ENCODE measurements at regions not wholly inside any gene's neighbourhood (a gene's known extent, or its start where the extent isn't known, plus 50 kb on each side); places are given as distances from the start of the nearest gene placed in this dataset.

DNA sequence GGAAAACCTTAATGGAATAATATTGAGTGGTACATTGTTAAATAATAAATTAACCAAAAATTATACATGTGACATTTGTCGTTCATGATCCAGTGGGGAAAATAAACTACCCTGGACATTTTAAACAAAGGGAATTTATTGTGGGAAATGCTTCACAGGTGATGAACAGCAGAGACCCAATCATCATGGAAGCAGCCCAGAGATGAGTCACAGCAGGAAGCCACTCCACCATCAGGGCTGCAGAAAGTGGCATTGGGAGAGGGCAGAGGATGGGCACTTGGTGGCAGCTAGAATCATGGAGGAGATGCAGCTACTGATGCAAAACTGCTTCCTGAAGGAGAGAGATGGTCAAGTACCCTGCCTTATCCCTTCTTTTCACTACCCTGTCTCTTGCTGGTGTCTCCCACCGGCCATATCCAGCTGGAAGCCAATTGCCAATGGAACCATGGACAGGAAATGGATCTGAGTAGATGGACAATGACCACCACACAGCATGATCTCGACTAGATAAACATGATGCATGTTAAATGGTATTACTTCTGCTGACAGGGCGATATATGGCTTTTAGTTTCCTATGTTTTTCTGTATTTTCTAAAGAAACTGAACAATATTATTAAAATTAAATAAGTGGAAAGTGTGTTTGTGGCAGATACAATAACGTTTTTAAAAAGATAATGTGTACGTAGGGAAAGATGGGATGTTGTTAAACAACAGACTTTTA lies 139.8 kb downstream of the RPIA start:
- no peak for TF ChIP-seq EP300 (IDR thresholded peaks at IDR 0.05)
- no peak for TF ChIP-seq CTCF (IDR thresholded peaks at IDR 0.05)
